ENCODE measurements at regions not wholly inside any gene's neighbourhood (a gene's known extent, or its start where the extent isn't known, plus 50 kb on each side); places are given as distances from the start of the nearest gene placed in this dataset.

- H3K36me3 Mint-ChIP-seq: no peaks in the 10 kb centered on the region
- no peak overlapping the region for H3K4me3 Mint-ChIP-seq
- ATAC-seq (replicated peaks) (no peak), DNase-seq (no peak)
- no peaks in the 10 kb centered on the region for H3K27me3 Mint-ChIP-seq
- H3K4me1 Mint-ChIP-seq: no peaks in the 10 kb centered on the region
- H3K27ac Mint-ChIP-seq: no peak overlapping the region
- no peaks in the 10 kb centered on the region for H3K9me3 Mint-ChIP-seq
Measured at GRCh38 chr4:79634111-79634510, 226.1 kb upstream of the GK2 start.

DNA sequence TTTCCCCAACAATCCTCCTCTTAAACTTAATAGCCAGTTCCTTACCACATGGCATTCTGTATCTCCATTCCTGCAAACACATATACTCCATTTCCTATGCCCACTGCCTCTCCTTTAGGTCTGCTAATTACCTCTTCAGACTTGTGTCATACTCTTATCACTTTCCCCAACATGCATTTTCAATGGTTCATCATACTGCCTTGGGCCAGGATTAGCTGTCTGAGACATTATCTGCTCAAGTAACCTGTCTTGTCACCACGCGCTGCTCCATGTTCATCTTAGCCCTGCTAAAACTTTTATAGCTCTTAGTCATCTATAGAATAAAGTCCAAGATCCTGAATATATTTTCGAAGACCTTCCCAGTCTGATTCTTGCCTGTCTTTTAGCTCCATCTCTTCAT is 224.1 kb upstream of the GK2 start:
- ATAC-seq (replicated peaks) (no peak), DNase-seq (no peak)
- Mint-ChIP-seq H3K4me3 (no peak overlapping the region), H3K4me1 (no peaks in the 10 kb centered on the region), H3K27ac (no peak overlapping the region), H3K36me3 (no peaks in the 10 kb centered on the region), H3K9me3 (no peaks in the 10 kb centered on the region), H3K27me3 (no peaks in the 10 kb centered on the region)

- H3K27me3 Mint-ChIP-seq: no peaks in the 10 kb centered on the region
- H3K9me3 Mint-ChIP-seq: no peaks in the 10 kb centered on the region
- DNase-seq (no peak), ATAC-seq (replicated peaks) (no peak)
- H3K4me3 Mint-ChIP-seq: no peak overlapping the region
- H3K4me1 Mint-ChIP-seq: peaks cover 2 to 10% of the 10 kb centered on the region in 2 donors
- no peak overlapping the region for H3K27ac Mint-ChIP-seq
- no peaks in the 10 kb centered on the region for H3K36me3 Mint-ChIP-seq
Measured at GRCh38 chr4:79626611-79627010, 218.6 kb upstream of the GK2 start.

DNA sequence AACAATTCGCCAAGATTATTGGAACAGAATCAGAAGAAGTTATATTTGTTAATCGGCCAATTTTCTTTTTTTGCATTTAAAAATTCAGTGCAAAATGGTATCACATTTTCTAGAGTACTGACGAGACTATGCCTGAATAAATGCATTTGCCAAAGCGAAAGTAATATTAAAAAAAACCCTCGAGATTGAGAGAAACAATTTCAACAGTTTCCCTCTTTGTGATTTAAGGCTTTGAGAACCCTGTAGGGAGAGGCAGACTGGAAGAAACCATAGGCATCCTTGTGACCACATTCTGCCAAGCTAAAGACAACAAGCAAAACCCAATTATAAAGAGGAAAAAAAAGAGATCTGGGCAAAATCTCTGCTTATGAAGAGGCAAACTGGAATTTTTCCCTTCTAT is 218.1 kb upstream of the GK2 start:
- ATAC-seq (replicated peaks) (no peak), DNase-seq (no peak)
- H3K36me3 Mint-ChIP-seq: no peaks in the 10 kb centered on the region
- peak overlapping the region in 1 of 2 donors; percentile 37 for H3K4me3 Mint-ChIP-seq
- no peaks in the 10 kb centered on the region for H3K9me3 Mint-ChIP-seq
- peaks cover 2 to 10% of the 10 kb centered on the region in 2 donors for H3K4me1 Mint-ChIP-seq
- no peaks in the 10 kb centered on the region for H3K27me3 Mint-ChIP-seq
- no peak overlapping the region for H3K27ac Mint-ChIP-seq

DNA sequence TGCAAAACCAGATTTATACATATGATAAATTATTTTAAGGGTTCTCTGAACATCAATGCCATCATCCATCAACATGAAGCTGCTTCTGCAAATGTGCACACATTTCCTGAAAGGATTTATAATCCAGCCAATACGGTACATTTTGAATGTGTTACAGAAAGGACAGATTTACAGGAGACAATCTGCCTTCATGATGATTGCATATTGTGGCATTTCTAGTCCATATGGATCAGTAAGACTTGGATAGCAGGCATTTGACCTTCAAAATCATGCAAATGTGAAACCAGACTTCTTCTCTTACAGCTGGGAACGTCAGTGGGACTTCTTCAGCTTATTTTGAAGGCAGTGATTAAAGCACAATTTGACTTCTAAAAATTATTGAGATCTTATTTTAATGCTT is 217.3 kb upstream of the GK2 start:
- DNase-seq (no peak), ATAC-seq (replicated peaks) (no peak)
- Mint-ChIP-seq H3K27ac (no peak overlapping the region), H3K4me3 (peak overlapping the region in 1 of 2 donors; percentile 37), H3K9me3 (no peaks in the 10 kb centered on the region), H3K27me3 (no peaks in the 10 kb centered on the region), H3K4me1 (peaks cover 2 to 10% of the 10 kb centered on the region in 2 donors), H3K36me3 (no peaks in the 10 kb centered on the region)

GRCh38 chr4:79623021-79623870 is 215.2 kb upstream of the GK2 start:
- no peak for DNase-seq
- Mint-ChIP-seq H3K27ac (no peak overlapping the region), H3K4me1 (peaks cover 2 to 10% of the 10 kb centered on the region in 2 donors), H3K36me3 (no peaks in the 10 kb centered on the region), H3K27me3 (peaks cover 0 to 3% of the 10 kb centered on the region in 2 donors), H3K9me3 (no peaks in the 10 kb centered on the region), H3K4me3 (no peak overlapping the region)
- no peak for ATAC-seq (replicated peaks)

DNA sequence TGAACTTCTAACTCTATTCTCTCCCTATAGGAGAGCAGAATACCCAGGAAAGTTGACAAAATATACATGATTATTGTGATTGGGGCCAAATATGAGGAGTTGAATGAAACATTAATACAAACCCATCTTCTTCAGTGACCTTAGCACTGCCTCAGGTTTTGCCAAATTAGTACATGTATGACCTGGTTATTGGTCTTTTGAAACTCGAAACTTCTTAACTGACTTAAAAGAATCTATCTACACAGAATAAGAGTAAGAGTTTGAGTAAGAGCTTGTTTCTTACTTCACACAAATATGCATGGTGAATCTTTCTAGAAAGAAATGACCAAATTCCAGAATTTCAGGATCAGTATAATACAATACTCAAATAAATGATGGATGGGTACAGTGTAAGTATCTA is 213.0 kb upstream of the GK2 start:
- Mint-ChIP-seq H3K27ac (no peak overlapping the region), H3K27me3 (peaks cover 3 to 5% of the 10 kb centered on the region in 2 donors), H3K4me1 (peaks cover 2 to 6% of the 10 kb centered on the region in 2 donors), H3K36me3 (no peaks in the 10 kb centered on the region), H3K9me3 (no peaks in the 10 kb centered on the region), H3K4me3 (no peak overlapping the region)
- ATAC-seq (replicated peaks) (no peak), DNase-seq (no peak)

GRCh38 chr4:79620617-79621016 is 212.6 kb upstream of the GK2 start:
- H3K27ac Mint-ChIP-seq: no peak overlapping the region
- H3K4me3 Mint-ChIP-seq: no peak overlapping the region
- H3K27me3 Mint-ChIP-seq: peaks cover 3 to 5% of the 10 kb centered on the region in 2 donors
- peaks cover under 1 to 1% of the 10 kb centered on the region in 2 donors for H3K4me1 Mint-ChIP-seq
- H3K9me3 Mint-ChIP-seq: no peaks in the 10 kb centered on the region
- ATAC-seq (replicated peaks): no peak
- no peaks in the 10 kb centered on the region for H3K36me3 Mint-ChIP-seq
- no peak for DNase-seq

GRCh38 chr4:79613269-79613935 is 205.4 kb upstream of the GK2 start:
- H3K4me1 Mint-ChIP-seq: no peaks in the 10 kb centered on the region
- H3K9me3 Mint-ChIP-seq: peaks cover 0 to 4% of the 10 kb centered on the region in 2 donors
- no peak overlapping the region for H3K27ac Mint-ChIP-seq
- H3K36me3 Mint-ChIP-seq: no peaks in the 10 kb centered on the region
- ATAC-seq (replicated peaks) (no peak), DNase-seq (no peak)
- no peak overlapping the region for H3K4me3 Mint-ChIP-seq
- peaks cover 5 to 8% of the 10 kb centered on the region in 2 donors for H3K27me3 Mint-ChIP-seq

DNA sequence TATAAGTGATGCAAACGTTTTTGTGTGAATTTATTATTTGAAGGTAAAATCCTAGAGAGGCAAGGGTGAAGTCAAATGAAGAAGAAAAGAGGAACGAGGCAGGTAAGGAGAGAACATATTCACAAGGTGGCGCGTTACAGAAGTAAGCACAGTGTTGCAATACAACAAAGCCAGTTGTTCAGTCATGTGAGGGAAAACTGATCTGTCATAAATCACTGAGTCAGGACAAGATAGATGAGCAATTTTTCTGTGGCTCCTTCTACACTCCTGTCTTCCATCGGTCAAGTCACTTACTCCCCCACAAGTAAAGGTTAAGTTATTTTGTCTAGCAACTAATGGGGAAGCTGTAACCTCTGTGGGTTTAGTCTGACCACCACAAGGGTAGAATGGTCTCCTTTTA is 203.0 kb upstream of the GK2 start:
- Mint-ChIP-seq H3K9me3 (peaks cover 0 to 8% of the 10 kb centered on the region in 2 donors), H3K27ac (no peak overlapping the region), H3K4me3 (no peak overlapping the region), H3K27me3 (peaks cover 0 to 8% of the 10 kb centered on the region in 2 donors), H3K4me1 (no peaks in the 10 kb centered on the region), H3K36me3 (no peaks in the 10 kb centered on the region)
- ATAC-seq (replicated peaks): no peak
- no peak for DNase-seq

DNA sequence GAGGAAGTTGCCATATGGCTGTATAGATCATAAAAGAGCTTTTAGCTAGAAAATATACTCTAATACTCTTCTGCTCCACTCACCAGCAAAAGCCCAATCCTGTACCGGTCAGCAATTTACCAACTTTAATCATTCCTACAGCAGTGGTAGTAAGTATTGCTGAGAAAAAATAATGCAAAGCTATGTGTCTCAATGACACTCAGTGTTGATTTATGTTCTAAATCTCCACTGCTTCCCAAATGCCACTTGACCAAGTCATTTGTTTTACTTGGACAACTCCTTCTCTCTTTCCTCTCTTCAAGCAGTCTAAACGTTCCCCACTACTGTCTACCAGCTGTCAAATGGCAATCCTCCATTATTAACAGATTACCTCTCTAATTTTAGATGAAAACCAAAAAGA is 201.8 kb upstream of the GK2 start:
- Mint-ChIP-seq H3K4me3 (no peak overlapping the region), H3K4me1 (no peaks in the 10 kb centered on the region), H3K36me3 (no peaks in the 10 kb centered on the region), H3K27me3 (peaks cover 0 to 5% of the 10 kb centered on the region in 2 donors), H3K9me3 (peaks cover 0 to 8% of the 10 kb centered on the region in 2 donors), H3K27ac (no peak overlapping the region)
- ATAC-seq (replicated peaks) (no peak), DNase-seq (no peak)

GRCh38 chr4:79607979-79608378 is 200.0 kb upstream of the GK2 start:
- Mint-ChIP-seq H3K9me3 (peaks cover 0 to 11% of the 10 kb centered on the region in 2 donors), H3K4me3 (no peak overlapping the region), H3K27ac (no peak overlapping the region), H3K4me1 (peaks cover 6 to 14% of the 10 kb centered on the region in 2 donors), H3K36me3 (no peaks in the 10 kb centered on the region), H3K27me3 (peaks cover 0 to 4% of the 10 kb centered on the region in 2 donors)
- DNase-seq (no peak), ATAC-seq (replicated peaks) (no peak)

- DNase-seq (no peak), ATAC-seq (replicated peaks) (peak; percentile 25 to 39)
- peaks cover 20 to 47% of the 10 kb centered on the region in 2 donors for H3K4me1 Mint-ChIP-seq
- no peak overlapping the region for H3K27ac Mint-ChIP-seq
- H3K36me3 Mint-ChIP-seq: peaks cover 3 to 5% of the 10 kb centered on the region in 2 donors
- H3K4me3 Mint-ChIP-seq: peak overlapping the region in 1 of 2 donors; percentile 61
- H3K9me3 Mint-ChIP-seq: peaks cover 12 to 21% of the 10 kb centered on the region in 2 donors
- no peaks in the 10 kb centered on the region for H3K27me3 Mint-ChIP-seq
Measured at GRCh38 chr4:79604152-79604551, 196.1 kb upstream of the GK2 start.

GRCh38 chr4:79603681-79604080 is 195.7 kb upstream of the GK2 start:
- Mint-ChIP-seq H3K9me3 (peaks cover 12 to 21% of the 10 kb centered on the region in 2 donors), H3K36me3 (peaks cover 3 to 5% of the 10 kb centered on the region in 2 donors), H3K27ac (peak overlapping the region; percentile 85), H3K4me3 (peak overlapping the region; percentile 27 to 61), H3K4me1 (peaks cover 21 to 50% of the 10 kb centered on the region in 2 donors), H3K27me3 (no peaks in the 10 kb centered on the region)
- peak; percentile 93 to 95 for ATAC-seq (replicated peaks)
- no peak for DNase-seq

GRCh38 chr4:79599691-79600090 is 191.7 kb upstream of the GK2 start:
- H3K9me3 Mint-ChIP-seq: peaks cover 12 to 17% of the 10 kb centered on the region in 2 donors
- peak overlapping the region; percentile 65 for H3K27ac Mint-ChIP-seq
- no peak overlapping the region for H3K4me3 Mint-ChIP-seq
- peaks cover 25 to 63% of the 10 kb centered on the region in 2 donors for H3K4me1 Mint-ChIP-seq
- ATAC-seq (replicated peaks) (no peak), DNase-seq (no peak)
- peaks cover 3 to 5% of the 10 kb centered on the region in 2 donors for H3K36me3 Mint-ChIP-seq
- no peaks in the 10 kb centered on the region for H3K27me3 Mint-ChIP-seq

Measured in stimulated activated naive B cell treated with anti-CD40 and anti-IgM and Interleukin-4, amounts not matched to agents 10 μg/mL and 1 μg/mL and 100 μg/mL, for 72 hours (primary cell).